ENCODE measurements at regions not wholly inside any gene's neighbourhood (a gene's known extent, or its start where the extent isn't known, plus 50 kb on each side); places are given as distances from the start of the nearest gene placed in this dataset.

GRCh38 chr1:200336901-200337391 is 72.9 kb downstream of the ZNF281 start:
- H3K27ac ChIP-seq (ENCODE audit: low read depth, low read length): no peak overlapping the region
- no peak overlapping the region for H3K9ac ChIP-seq (ENCODE audit: low read length)
- no peaks in the 10 kb centered on the region for H3K36me3 ChIP-seq (ENCODE audit: insufficient read depth, low read length)
- H3K9me3 ChIP-seq (ENCODE audit: low read length): no peaks in the 10 kb centered on the region
- H3K27me3 ChIP-seq (ENCODE audit: control insufficient read depth in 1 of 2, insufficient read depth in 2 of 2, low read length in 2 of 2): no peaks in the 10 kb centered on the region
- no peak overlapping the region for H3K4me3 ChIP-seq (ENCODE audit: low read depth in 1 of 2, low read length in 2 of 2)
- H3K4me1 ChIP-seq (ENCODE audit: insufficient read depth, low read length): no peaks in the 10 kb centered on the region

- Histone ChIP-seq H3K9me3 (ENCODE audit: low read length) (no peaks in the 10 kb centered on the region), H3K27ac (ENCODE audit: low read depth, low read length) (no peak overlapping the region), H3K4me1 (ENCODE audit: insufficient read depth, low read length) (no peaks in the 10 kb centered on the region), H3K4me3 (ENCODE audit: low read depth in 1 of 2, low read length in 2 of 2) (no peak overlapping the region), H3K9ac (ENCODE audit: low read length) (no peak overlapping the region), H3K27me3 (ENCODE audit: control insufficient read depth in 1 of 2, insufficient read depth in 2 of 2, low read length in 2 of 2) (no peaks in the 10 kb centered on the region), H3K36me3 (ENCODE audit: insufficient read depth, low read length) (no peaks in the 10 kb centered on the region)
Measured at GRCh38 chr1:200336101-200336845, 73.6 kb downstream of the ZNF281 start.

GRCh38 chr1:200334661-200335256 is 75.1 kb downstream of the ZNF281 start:
- H3K9me3 ChIP-seq (ENCODE audit: low read length): no peaks in the 10 kb centered on the region
- H3K27ac ChIP-seq (ENCODE audit: low read depth, low read length): no peak overlapping the region
- H3K36me3 ChIP-seq (ENCODE audit: insufficient read depth, low read length): no peaks in the 10 kb centered on the region
- H3K9ac ChIP-seq (ENCODE audit: low read length): no peak overlapping the region
- H3K4me1 ChIP-seq (ENCODE audit: insufficient read depth, low read length): no peaks in the 10 kb centered on the region
- H3K27me3 ChIP-seq (ENCODE audit: control insufficient read depth in 1 of 2, insufficient read depth in 2 of 2, low read length in 2 of 2): no peaks in the 10 kb centered on the region
- no peak overlapping the region for H3K4me3 ChIP-seq (ENCODE audit: low read depth in 1 of 2, low read length in 2 of 2)

- Histone ChIP-seq H3K27me3 (ENCODE audit: control insufficient read depth in 1 of 2, insufficient read depth in 2 of 2, low read length in 2 of 2) (no peaks in the 10 kb centered on the region), H3K27ac (ENCODE audit: low read depth, low read length) (no peak overlapping the region), H3K36me3 (ENCODE audit: insufficient read depth, low read length) (no peaks in the 10 kb centered on the region), H3K4me1 (ENCODE audit: insufficient read depth, low read length) (no peaks in the 10 kb centered on the region), H3K9me3 (ENCODE audit: low read length) (no peaks in the 10 kb centered on the region), H3K9ac (ENCODE audit: low read length) (no peak overlapping the region), H3K4me3 (ENCODE audit: low read depth in 1 of 2, low read length in 2 of 2) (no peak overlapping the region)
Measured at GRCh38 chr1:200333329-200333728, 76.5 kb downstream of the ZNF281 start.

GRCh38 chr1:200332716-200333115 is 77.1 kb downstream of the ZNF281 start:
- no peaks in the 10 kb centered on the region for H3K4me1 ChIP-seq (ENCODE audit: insufficient read depth, low read length)
- no peaks in the 10 kb centered on the region for H3K27me3 ChIP-seq (ENCODE audit: control insufficient read depth in 1 of 2, insufficient read depth in 2 of 2, low read length in 2 of 2)
- H3K27ac ChIP-seq (ENCODE audit: low read depth, low read length): no peak overlapping the region
- no peak overlapping the region for H3K9ac ChIP-seq (ENCODE audit: low read length)
- H3K36me3 ChIP-seq (ENCODE audit: insufficient read depth, low read length): no peaks in the 10 kb centered on the region
- no peaks in the 10 kb centered on the region for H3K9me3 ChIP-seq (ENCODE audit: low read length)
- H3K4me3 ChIP-seq (ENCODE audit: low read depth in 1 of 2, low read length in 2 of 2): no peak overlapping the region

GRCh38 chr1:200330741-200331428 is 79.0 kb downstream of the ZNF281 start:
- H3K36me3 ChIP-seq (ENCODE audit: insufficient read depth, low read length): no peaks in the 10 kb centered on the region
- H3K27ac ChIP-seq (ENCODE audit: low read depth, low read length): no peak overlapping the region
- no peaks in the 10 kb centered on the region for H3K9me3 ChIP-seq (ENCODE audit: low read length)
- no peaks in the 10 kb centered on the region for H3K27me3 ChIP-seq (ENCODE audit: control insufficient read depth in 1 of 2, insufficient read depth in 2 of 2, low read length in 2 of 2)
- H3K9ac ChIP-seq (ENCODE audit: low read length): no peak overlapping the region
- H3K4me3 ChIP-seq (ENCODE audit: low read depth in 1 of 2, low read length in 2 of 2): no peak overlapping the region
- H3K4me1 ChIP-seq (ENCODE audit: insufficient read depth, low read length): no peaks in the 10 kb centered on the region

GRCh38 chr1:200329208-200329882 is 80.5 kb downstream of the ZNF281 start:
- no peaks in the 10 kb centered on the region for H3K4me1 ChIP-seq (ENCODE audit: insufficient read depth, low read length)
- H3K9ac ChIP-seq (ENCODE audit: low read length): no peak overlapping the region
- H3K36me3 ChIP-seq (ENCODE audit: insufficient read depth, low read length): no peaks in the 10 kb centered on the region
- no peaks in the 10 kb centered on the region for H3K27me3 ChIP-seq (ENCODE audit: control insufficient read depth in 1 of 2, insufficient read depth in 2 of 2, low read length in 2 of 2)
- no peak overlapping the region for H3K4me3 ChIP-seq (ENCODE audit: low read depth in 1 of 2, low read length in 2 of 2)
- H3K9me3 ChIP-seq (ENCODE audit: low read length): no peaks in the 10 kb centered on the region
- no peak overlapping the region for H3K27ac ChIP-seq (ENCODE audit: low read depth, low read length)

GRCh38 chr1:200328379-200328778 is 81.5 kb downstream of the ZNF281 start:
- no peaks in the 10 kb centered on the region for H3K9me3 ChIP-seq (ENCODE audit: low read length)
- H3K27ac ChIP-seq (ENCODE audit: low read depth, low read length): no peak overlapping the region
- H3K36me3 ChIP-seq (ENCODE audit: insufficient read depth, low read length): no peaks in the 10 kb centered on the region
- no peak overlapping the region for H3K9ac ChIP-seq (ENCODE audit: low read length)
- H3K4me1 ChIP-seq (ENCODE audit: insufficient read depth, low read length): no peaks in the 10 kb centered on the region
- H3K27me3 ChIP-seq (ENCODE audit: control insufficient read depth in 1 of 2, insufficient read depth in 2 of 2, low read length in 2 of 2): no peaks in the 10 kb centered on the region
- H3K4me3 ChIP-seq (ENCODE audit: low read depth in 1 of 2, low read length in 2 of 2): no peak overlapping the region

- H3K27ac ChIP-seq (ENCODE audit: low read depth, low read length): no peak overlapping the region
- no peak overlapping the region for H3K9ac ChIP-seq (ENCODE audit: low read length)
- H3K36me3 ChIP-seq (ENCODE audit: insufficient read depth, low read length): no peaks in the 10 kb centered on the region
- H3K9me3 ChIP-seq (ENCODE audit: low read length): no peaks in the 10 kb centered on the region
- H3K27me3 ChIP-seq (ENCODE audit: control insufficient read depth in 1 of 2, insufficient read depth in 2 of 2, low read length in 2 of 2): no peaks in the 10 kb centered on the region
- no peak overlapping the region for H3K4me3 ChIP-seq (ENCODE audit: low read depth in 1 of 2, low read length in 2 of 2)
- H3K4me1 ChIP-seq (ENCODE audit: insufficient read depth, low read length): no peaks in the 10 kb centered on the region
Measured at GRCh38 chr1:200323856-200324400, 85.9 kb downstream of the ZNF281 start.

- Histone ChIP-seq H3K9ac (ENCODE audit: low read length) (no peak overlapping the region), H3K4me3 (ENCODE audit: low read depth in 1 of 2, low read length in 2 of 2) (no peak overlapping the region), H3K4me1 (ENCODE audit: insufficient read depth, low read length) (no peaks in the 10 kb centered on the region), H3K27me3 (ENCODE audit: control insufficient read depth in 1 of 2, insufficient read depth in 2 of 2, low read length in 2 of 2) (no peaks in the 10 kb centered on the region), H3K9me3 (ENCODE audit: low read length) (no peaks in the 10 kb centered on the region), H3K27ac (ENCODE audit: low read depth, low read length) (no peak overlapping the region), H3K36me3 (ENCODE audit: insufficient read depth, low read length) (no peaks in the 10 kb centered on the region)
Measured at GRCh38 chr1:200319148-200319547, 90.7 kb downstream of the ZNF281 start.

GRCh38 chr1:200317236-200317635 is 92.6 kb downstream of the ZNF281 start:
- Histone ChIP-seq H3K9me3 (ENCODE audit: low read length) (no peaks in the 10 kb centered on the region), H3K4me3 (ENCODE audit: low read depth in 1 of 2, low read length in 2 of 2) (no peak overlapping the region), H3K27ac (ENCODE audit: low read depth, low read length) (no peak overlapping the region), H3K36me3 (ENCODE audit: insufficient read depth, low read length) (no peaks in the 10 kb centered on the region), H3K9ac (ENCODE audit: low read length) (no peak overlapping the region), H3K27me3 (ENCODE audit: control insufficient read depth in 1 of 2, insufficient read depth in 2 of 2, low read length in 2 of 2) (no peaks in the 10 kb centered on the region), H3K4me1 (ENCODE audit: insufficient read depth, low read length) (no peaks in the 10 kb centered on the region)

All from muscle layer of colon (tissue), 2 donors.